ENCODE measurements at regions not wholly inside any gene's neighbourhood (a gene's known extent, or its start where the extent isn't known, plus 50 kb on each side); places are given as distances from the start of the nearest gene placed in this dataset.

DNA sequence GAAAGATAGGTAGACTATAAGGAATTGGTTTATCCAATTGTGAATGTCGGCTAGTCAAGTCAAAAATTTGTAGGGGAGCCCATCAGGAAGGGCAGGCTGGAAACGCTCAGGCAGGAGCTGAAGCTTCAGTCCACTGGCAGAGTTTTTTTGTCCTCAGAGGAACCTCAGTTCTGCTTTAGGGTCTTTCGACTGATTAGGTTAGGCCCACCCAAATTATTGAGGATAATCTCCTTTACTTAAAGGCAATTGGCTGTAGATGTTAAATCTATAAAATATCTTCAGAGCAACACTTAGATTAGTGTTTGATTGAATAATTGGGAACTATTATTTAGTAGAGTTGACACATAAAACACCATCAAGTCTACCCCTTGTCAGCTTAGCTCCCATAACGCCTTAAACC, 105.5 kb upstream of the ARHGAP5 start:
- TF ChIP-seq, protein P1, sequence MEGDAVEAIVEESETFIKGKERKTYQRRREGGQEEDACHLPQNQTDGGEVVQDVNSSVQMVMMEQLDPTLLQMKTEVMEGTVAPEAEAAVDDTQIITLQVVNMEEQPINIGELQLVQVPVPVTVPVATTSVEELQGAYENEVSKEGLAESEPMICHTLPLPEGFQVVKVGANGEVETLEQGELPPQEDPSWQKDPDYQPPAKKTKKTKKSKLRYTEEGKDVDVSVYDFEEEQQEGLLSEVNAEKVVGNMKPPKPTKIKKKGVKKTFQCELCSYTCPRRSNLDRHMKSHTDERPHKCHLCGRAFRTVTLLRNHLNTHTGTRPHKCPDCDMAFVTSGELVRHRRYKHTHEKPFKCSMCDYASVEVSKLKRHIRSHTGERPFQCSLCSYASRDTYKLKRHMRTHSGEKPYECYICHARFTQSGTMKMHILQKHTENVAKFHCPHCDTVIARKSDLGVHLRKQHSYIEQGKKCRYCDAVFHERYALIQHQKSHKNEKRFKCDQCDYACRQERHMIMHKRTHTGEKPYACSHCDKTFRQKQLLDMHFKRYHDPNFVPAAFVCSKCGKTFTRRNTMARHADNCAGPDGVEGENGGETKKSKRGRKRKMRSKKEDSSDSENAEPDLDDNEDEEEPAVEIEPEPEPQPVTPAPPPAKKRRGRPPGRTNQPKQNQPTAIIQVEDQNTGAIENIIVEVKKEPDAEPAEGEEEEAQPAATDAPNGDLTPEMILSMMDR (IDR thresholded peaks at IDR 0.05; ENCODE audit: insufficient read depth, low read length, poor library complexity, severe bottlenecking) = no peak
- H3K27me3 ChIP-seq (ENCODE audit: control insufficient read depth, insufficient read depth, low read length) = no peaks in the 10 kb centered on the region
- no peak for DNase-seq (ENCODE audit: low read depth)

DNA sequence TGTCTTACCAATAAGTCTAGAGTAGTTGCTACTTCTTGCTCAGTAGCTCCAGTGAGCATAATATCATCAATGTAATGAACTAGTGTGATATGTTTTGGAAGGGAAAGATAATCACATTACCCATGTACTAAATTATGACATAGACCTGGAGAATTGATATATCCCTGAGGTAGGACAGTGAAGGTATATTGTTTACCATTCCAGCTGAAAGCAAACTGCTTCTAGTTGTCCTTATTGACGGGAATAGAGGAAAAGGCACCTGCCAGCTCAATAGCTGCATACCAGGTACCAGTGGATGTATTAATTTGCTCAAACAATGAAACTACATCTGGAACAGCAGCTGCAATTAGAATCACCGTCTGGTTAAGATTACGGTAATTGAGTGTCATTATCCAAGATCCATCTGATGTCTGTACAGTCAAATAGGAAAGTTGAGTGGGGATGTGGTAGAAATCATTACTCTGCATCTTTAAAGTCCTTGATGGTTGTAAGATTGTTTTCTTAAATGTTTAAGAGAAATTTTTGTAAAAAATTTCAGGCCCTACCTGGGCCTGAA, 100.0 kb upstream of the ARHGAP5 start:
- H3K36me3 ChIP-seq (ENCODE audit: control insufficient read depth, insufficient read depth, low read length) = no peaks in the 10 kb centered on the region
- TF ChIP-seq, protein P1 (IDR thresholded peaks at IDR 0.05; ENCODE audit: insufficient read depth, low read length, poor library complexity, severe bottlenecking) = no peak
- H3K4me3 ChIP-seq (ENCODE audit: low read depth, low read length) = no peak overlapping the region
- DNase-seq (ENCODE audit: low read depth) = no peak
- H3K27me3 ChIP-seq (ENCODE audit: control insufficient read depth, insufficient read depth, low read length) = no peaks in the 10 kb centered on the region

More for the DNA sequence above, 105.5 kb upstream of the ARHGAP5 start:
- Histone ChIP-seq H3K4me3 (ENCODE audit: low read depth, low read length) (no peak overlapping the region), H3K36me3 (ENCODE audit: control insufficient read depth, insufficient read depth, low read length) (no peaks in the 10 kb centered on the region)

DNA sequence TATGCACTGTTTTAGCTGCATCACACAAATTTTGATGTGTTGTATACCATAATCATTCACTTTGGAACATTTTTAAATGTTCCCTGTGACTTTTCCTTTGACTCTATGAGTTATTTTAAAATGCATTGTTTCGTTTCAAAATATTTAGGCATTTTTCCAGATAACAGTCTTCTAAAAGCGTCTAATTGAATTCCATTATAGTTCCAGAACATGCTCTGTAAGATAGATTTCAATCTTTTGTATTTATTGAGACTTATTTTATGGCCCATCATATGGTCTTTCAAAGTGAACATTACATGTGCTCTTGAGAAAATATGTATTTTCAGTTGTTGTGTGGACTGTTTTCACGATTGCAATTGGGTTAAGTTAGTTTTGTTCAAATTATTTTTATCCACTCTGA, 98.7 kb upstream of the ARHGAP5 start:
- no peak for DNase-seq (ENCODE audit: low read depth)
- H3K4me3 ChIP-seq (ENCODE audit: low read depth, low read length) = no peak overlapping the region
- TF ChIP-seq, protein P1 (IDR thresholded peaks at IDR 0.05; ENCODE audit: insufficient read depth, low read length, poor library complexity, severe bottlenecking) = no peak

DNA sequence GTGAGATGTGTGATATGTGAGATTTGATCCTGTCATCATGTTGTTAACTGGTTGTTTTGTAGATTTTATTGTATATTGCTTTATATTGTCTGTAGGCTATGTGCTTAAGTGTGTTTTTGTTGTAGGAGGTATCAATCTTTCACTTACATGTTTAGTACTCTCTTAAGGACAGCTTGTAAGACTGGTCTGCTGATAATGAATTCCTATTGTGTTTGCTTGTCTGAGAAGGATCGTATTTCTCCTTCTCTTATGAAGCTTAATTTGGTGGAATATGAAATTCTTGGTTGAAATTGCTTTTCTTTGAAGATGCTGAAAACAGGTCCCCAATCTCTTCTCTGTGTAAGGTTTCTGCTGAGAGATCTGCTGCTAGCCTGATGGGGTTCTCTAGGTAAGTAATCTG, 94.5 kb upstream of the ARHGAP5 start:
- Histone ChIP-seq H3K36me3 (ENCODE audit: control insufficient read depth, insufficient read depth, low read length) (no peaks in the 10 kb centered on the region), H3K4me3 (ENCODE audit: low read depth, low read length) (no peak overlapping the region), H3K27me3 (ENCODE audit: control insufficient read depth, insufficient read depth, low read length) (no peaks in the 10 kb centered on the region)
- no peak for DNase-seq (ENCODE audit: low read depth)
- TF ChIP-seq, protein P1 (IDR thresholded peaks at IDR 0.05; ENCODE audit: insufficient read depth, low read length, poor library complexity, severe bottlenecking) = no peak

More for the DNA sequence above, 98.7 kb upstream of the ARHGAP5 start:
- Histone ChIP-seq H3K36me3 (ENCODE audit: control insufficient read depth, insufficient read depth, low read length) (no peaks in the 10 kb centered on the region), H3K27me3 (ENCODE audit: control insufficient read depth, insufficient read depth, low read length) (no peaks in the 10 kb centered on the region)

DNA sequence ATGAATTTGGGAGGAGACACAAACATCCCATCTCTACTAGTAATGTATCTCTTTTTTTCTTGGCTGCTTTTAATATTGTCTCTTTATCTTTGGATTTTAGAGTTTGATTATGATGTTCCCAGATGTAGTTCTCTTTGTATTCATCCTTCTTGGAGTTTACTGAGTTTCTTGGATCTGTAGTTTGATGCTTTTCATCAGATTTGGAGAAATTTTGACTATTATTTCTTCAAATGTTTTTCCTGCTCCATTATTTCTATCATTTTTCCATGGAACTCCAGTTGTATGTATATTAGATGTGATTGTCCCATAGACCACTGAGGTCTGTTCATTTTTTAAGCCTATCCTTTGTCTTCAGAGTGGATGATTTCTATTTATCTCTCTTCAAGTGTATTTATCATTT, 90.7 kb upstream of the ARHGAP5 start:
- no peak for DNase-seq (ENCODE audit: low read depth)
- TF ChIP-seq, protein P1 (IDR thresholded peaks at IDR 0.05; ENCODE audit: insufficient read depth, low read length, poor library complexity, severe bottlenecking) = no peak
- no peak overlapping the region for H3K4me3 ChIP-seq (ENCODE audit: low read depth, low read length)
- no peaks in the 10 kb centered on the region for H3K36me3 ChIP-seq (ENCODE audit: control insufficient read depth, insufficient read depth, low read length)
- no peaks in the 10 kb centered on the region for H3K27me3 ChIP-seq (ENCODE audit: control insufficient read depth, insufficient read depth, low read length)

DNA sequence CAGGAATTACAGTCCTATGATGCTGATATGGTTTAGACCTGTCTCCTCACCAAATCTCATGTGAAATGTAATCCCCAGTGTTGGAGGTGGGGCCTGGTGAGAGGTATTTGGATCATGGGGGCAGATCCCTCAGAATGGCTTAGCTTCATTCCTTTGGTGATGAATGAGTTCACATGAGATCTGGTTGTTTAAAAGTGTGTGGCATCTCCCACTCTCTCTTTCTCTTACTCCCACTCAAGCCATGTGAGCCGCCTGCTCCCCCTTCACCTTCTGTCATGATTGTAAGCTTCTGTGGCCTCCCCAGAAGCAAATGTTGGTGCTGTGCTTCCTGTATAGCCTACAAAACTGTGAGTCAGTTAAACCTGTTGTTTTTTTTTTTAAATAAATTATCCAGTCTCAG, 89.4 kb upstream of the ARHGAP5 start:
- TF ChIP-seq, protein P1 (IDR thresholded peaks at IDR 0.05; ENCODE audit: insufficient read depth, low read length, poor library complexity, severe bottlenecking) = no peak
- H3K4me3 ChIP-seq (ENCODE audit: low read depth, low read length) = no peak overlapping the region
- DNase-seq (ENCODE audit: low read depth) = no peak
- no peaks in the 10 kb centered on the region for H3K27me3 ChIP-seq (ENCODE audit: control insufficient read depth, insufficient read depth, low read length)
- H3K36me3 ChIP-seq (ENCODE audit: control insufficient read depth, insufficient read depth, low read length) = no peaks in the 10 kb centered on the region

Data from kidney epithelial cell (primary cell).